GM21723 (cell line): ENCODE measurements at regions not wholly inside any gene's neighbourhood (a gene's known extent, or its start where the extent isn't known, plus 50 kb on each side); places are given as distances from the start of the nearest gene placed in this dataset.
"Not testable (repeated sequence)": the region's sequence is repeated elsewhere in the genome, so short reads cannot be mapped to it uniquely, and the experiment has no call there.

Source experiments
- ATAC-seq: cut with Tn5 transposase; IDR thresholded peaks from one replicate; pipeline ENCODE4 v1.9.1; 2021; ENCODE audit warnings: mild to moderate bottlenecking, moderate library complexity; ENCODE audit not compliant: unreplicated experiment

GRCh38 chr12:75944097-75944904, 87.3 kb downstream of the PHLDA1 start:
- peak; percentile 98 for ATAC-seq

- no peak for ATAC-seq
Measured at GRCh38 chr12:75943730-75944096, 87.9 kb downstream of the PHLDA1 start.

GRCh38 chr12:75941661-75942060, 89.9 kb downstream of the PHLDA1 start:
- not testable (repeated sequence) for ATAC-seq

- ATAC-seq: no peak
Measured at GRCh38 chr12:75939016-75939642, 92.4 kb downstream of the PHLDA1 start.

- no peak for ATAC-seq
Measured at GRCh38 chr12:75938189-75938588, 93.4 kb downstream of the PHLDA1 start.

GRCh38 chr12:75937486-75937885, 94.1 kb downstream of the PHLDA1 start:
- ATAC-seq: no peak

GRCh38 chr12:75936515-75937440, 94.8 kb downstream of the PHLDA1 start:
- ATAC-seq: no peak

- ATAC-seq: no peak
Measured at GRCh38 chr12:75935539-75936242, 95.9 kb downstream of the PHLDA1 start.

- no peak for ATAC-seq
Measured at GRCh38 chr12:75933101-75933500, 98.5 kb downstream of the PHLDA1 start.

GRCh38 chr12:75932241-75932640, 99.3 kb downstream of the PHLDA1 start:
- ATAC-seq: no peak

GRCh38 chr12:75923964-75924666, 107.5 kb downstream of the PHLDA1 start:
- ATAC-seq: no peak

- ATAC-seq: no peak
Measured at GRCh38 chr12:75922944-75923642, 108.5 kb downstream of the PHLDA1 start.

GRCh38 chr12:75921622-75922289, 109.8 kb downstream of the PHLDA1 start:
- no peak for ATAC-seq

- ATAC-seq: no peak
Measured at GRCh38 chr12:75917715-75918114, 113.9 kb downstream of the PHLDA1 start.

- peak; percentile 83 for ATAC-seq
Measured at GRCh38 chr12:75917083-75917482, 114.5 kb downstream of the PHLDA1 start.

GRCh38 chr12:75913502-75914351, 117.8 kb downstream of the PHLDA1 start:
- no peak for ATAC-seq

- no peak for ATAC-seq
Measured at GRCh38 chr12:75909714-75910656, 121.6 kb downstream of the PHLDA1 start.
